NT2/D1 (cell line): ENCODE measurements at regions not wholly inside any gene's neighbourhood (a gene's known extent, or its start where the extent isn't known, plus 50 kb on each side); places are given as distances from the start of the nearest gene placed in this dataset.

Source experiments
- SUZ12 ChIP-seq: IDR thresholded peaks from 2 replicates; pipeline ENCODE4 v1.6.1; 2011; ENCODE audit not compliant: insufficient read length, insufficient read depth; ENCODE audit errors: extremely low read depth
- ZNF274 ChIP-seq: IDR thresholded peaks from 2 replicates; pipeline ENCODE4 v1.6.1; 2011; ENCODE audit warnings: mild to moderate bottlenecking, low read depth, low read length

GRCh38 chr9:103977163-103977562, 116.9 kb upstream of the SMC2 start:
- TF ChIP-seq SUZ12 (no peak), ZNF274 (no peak)
